H1 (cell line): ENCODE measurements at regions not wholly inside any gene's neighbourhood (a gene's known extent, or its start where the extent isn't known, plus 50 kb on each side); places are given as distances from the start of the nearest gene placed in this dataset.

Experiments
- BRCA1 ChIP-seq: IDR thresholded peaks from 2 replicates; pipeline ENCODE4 v1.6.1; 2012; ENCODE audit warnings: low read depth, low read length, improper control_type of control experiment
- CBX8 ChIP-seq: fragments of 300-800, 300-1000 bp; sonication (generic); IDR thresholded peaks from 2 replicates; pipeline ENCODE4 v1.7.1; 2016; ENCODE audit warnings: low read depth, low read length, borderline replicate concordance
- CHD7 ChIP-seq: fragments of 300-600 bp; sonication (generic); IDR thresholded peaks from 2 replicates; pipeline ENCODE4 v1.7.1; 2012; ENCODE audit warnings: low read length, moderate library complexity, mild to moderate bottlenecking, inconsistent platforms; ENCODE audit not compliant: insufficient replicate concordance
- GABPA ChIP-seq: IDR thresholded peaks from 2 replicates; pipeline ENCODE4 v1.6.1; 2011; ENCODE audit warnings: mild to moderate bottlenecking, low read length, moderate library complexity, borderline replicate concordance; ENCODE audit not compliant: insufficient read depth
- KDM4A ChIP-seq: IDR thresholded peaks from one replicate; pipeline ENCODE4 v1.7.1; 2012; ENCODE audit warnings: low read depth, mild to moderate bottlenecking, moderate library complexity, low read length, inconsistent platforms; ENCODE audit not compliant: severe bottlenecking
- PHF8 ChIP-seq: fragments of 200-600 bp; sonication (generic); conservative IDR thresholded peaks from 2 replicates; pipeline ENCODE4 v1.7.1; 2012; ENCODE audit warnings: low read depth, mild to moderate bottlenecking, inconsistent platforms, low read length, moderate library complexity
- SRF ChIP-seq: IDR thresholded peaks from 2 replicates; pipeline ENCODE4 v1.6.1; 2011; ENCODE audit warnings: mild to moderate bottlenecking, low read depth, low read length, moderate library complexity
- ZNF274 ChIP-seq: IDR thresholded peaks from 2 replicates; pipeline ENCODE4 v1.7.0; 2012; ENCODE audit warnings: low read length, borderline replicate concordance; ENCODE audit errors: extremely low read depth

GRCh38 chr21:26351661-26352060 lies 181.1 kb upstream of the APP start (continued):
- TF ChIP-seq CHD7 (no peak), ZNF274 (no peak), CBX8 (no peak), BRCA1 (no peak), KDM4A (no peak), PHF8 (no peak), GABPA (no peak), SRF (no peak)
